ENCODE measurements at regions not wholly inside any gene's neighbourhood (a gene's known extent, or its start where the extent isn't known, plus 50 kb on each side); places are given as distances from the start of the nearest gene placed in this dataset.

DNA sequence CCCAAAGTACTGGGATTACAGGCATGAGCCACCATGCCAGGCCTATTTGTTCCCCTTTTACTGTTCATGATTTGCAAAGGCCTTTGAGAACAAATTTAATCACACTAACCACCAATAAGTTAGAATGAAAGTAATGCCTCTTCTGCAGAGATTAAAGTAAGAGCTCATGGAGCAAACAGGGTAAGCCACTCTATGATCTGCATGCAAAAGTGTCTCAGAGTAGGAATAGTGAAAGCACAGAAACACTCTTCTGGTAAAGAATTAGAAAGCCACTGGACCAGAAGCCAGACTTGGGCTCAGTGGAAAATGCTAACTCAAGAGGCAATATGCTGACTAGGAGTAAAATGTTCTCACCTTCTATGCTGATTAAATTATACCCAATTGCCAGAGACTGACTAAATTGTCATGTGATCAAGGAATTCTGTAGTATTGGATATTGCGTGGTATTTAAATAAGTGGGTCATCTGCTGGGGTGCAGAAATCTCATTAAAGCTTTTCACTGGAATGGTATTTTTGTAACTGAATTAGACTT is 235.3 kb upstream of the ERBB4 start:
- TF ChIP-seq, protein P1, sequence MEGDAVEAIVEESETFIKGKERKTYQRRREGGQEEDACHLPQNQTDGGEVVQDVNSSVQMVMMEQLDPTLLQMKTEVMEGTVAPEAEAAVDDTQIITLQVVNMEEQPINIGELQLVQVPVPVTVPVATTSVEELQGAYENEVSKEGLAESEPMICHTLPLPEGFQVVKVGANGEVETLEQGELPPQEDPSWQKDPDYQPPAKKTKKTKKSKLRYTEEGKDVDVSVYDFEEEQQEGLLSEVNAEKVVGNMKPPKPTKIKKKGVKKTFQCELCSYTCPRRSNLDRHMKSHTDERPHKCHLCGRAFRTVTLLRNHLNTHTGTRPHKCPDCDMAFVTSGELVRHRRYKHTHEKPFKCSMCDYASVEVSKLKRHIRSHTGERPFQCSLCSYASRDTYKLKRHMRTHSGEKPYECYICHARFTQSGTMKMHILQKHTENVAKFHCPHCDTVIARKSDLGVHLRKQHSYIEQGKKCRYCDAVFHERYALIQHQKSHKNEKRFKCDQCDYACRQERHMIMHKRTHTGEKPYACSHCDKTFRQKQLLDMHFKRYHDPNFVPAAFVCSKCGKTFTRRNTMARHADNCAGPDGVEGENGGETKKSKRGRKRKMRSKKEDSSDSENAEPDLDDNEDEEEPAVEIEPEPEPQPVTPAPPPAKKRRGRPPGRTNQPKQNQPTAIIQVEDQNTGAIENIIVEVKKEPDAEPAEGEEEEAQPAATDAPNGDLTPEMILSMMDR (IDR thresholded peaks at IDR 0.05; ENCODE audit: low read depth, low read length) = no peak
- no peak overlapping the region for H3K4me3 ChIP-seq (replicated peaks in 1 of 2; ENCODE audit: low read depth in 2 of 2, low read length in 2 of 2)
- no peak for DNase-seq (ENCODE audit: low read depth in 2 of 2)

DNA sequence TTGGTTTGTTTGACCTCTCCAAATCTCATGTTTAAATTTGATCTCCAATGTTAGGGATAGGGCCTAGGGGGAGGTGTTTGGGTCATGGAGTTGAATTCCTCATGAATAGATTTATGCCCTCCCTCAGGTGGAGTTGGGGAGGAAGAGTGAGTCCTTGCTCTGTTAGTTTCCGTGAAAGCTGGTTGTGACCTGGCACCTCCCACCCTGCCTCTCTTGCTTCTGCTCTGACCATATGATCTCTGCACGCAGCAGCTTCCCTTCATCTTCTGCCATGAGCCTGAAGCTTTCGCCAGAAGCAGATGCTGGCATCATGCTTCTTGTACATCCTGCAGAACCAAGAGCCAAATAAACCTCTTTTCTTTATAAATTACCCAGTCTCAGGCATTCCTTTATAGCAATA is 231.6 kb upstream of the ERBB4 start:
- H3K4me3 ChIP-seq (replicated peaks in 1 of 2; ENCODE audit: low read depth in 2 of 2, low read length in 2 of 2) = no peak overlapping the region
- peak in 1 of 2 donors; percentile 2 for DNase-seq (ENCODE audit: low read depth in 2 of 2)
- TF ChIP-seq, protein P1 (IDR thresholded peaks at IDR 0.05; ENCODE audit: low read depth, low read length) = no peak

DNA sequence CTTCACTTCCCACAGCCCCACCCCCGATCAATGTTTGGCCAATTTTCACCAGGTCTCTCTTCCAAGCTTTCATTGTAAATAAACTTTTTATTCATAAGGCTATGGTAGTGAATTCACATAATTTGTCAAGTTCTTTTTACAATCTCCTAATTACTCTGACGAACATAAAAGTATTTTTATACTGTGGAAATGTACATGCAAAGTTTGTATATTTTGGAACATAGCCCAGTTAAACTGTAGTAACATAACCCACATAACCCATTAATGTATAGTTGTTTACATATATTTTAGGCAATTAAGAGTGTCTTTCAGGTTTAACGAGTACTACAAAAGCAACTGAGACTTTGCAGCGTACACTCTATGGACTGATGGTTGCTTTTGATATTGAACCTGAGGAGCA is 228.3 kb upstream of the ERBB4 start:
- DNase-seq (ENCODE audit: low read depth in 2 of 2) = no peak
- H3K4me3 ChIP-seq (replicated peaks in 1 of 2; ENCODE audit: low read depth in 2 of 2, low read length in 2 of 2) = no peak overlapping the region
- TF ChIP-seq, protein P1 (IDR thresholded peaks at IDR 0.05; ENCODE audit: low read depth, low read length) = no peak

DNA sequence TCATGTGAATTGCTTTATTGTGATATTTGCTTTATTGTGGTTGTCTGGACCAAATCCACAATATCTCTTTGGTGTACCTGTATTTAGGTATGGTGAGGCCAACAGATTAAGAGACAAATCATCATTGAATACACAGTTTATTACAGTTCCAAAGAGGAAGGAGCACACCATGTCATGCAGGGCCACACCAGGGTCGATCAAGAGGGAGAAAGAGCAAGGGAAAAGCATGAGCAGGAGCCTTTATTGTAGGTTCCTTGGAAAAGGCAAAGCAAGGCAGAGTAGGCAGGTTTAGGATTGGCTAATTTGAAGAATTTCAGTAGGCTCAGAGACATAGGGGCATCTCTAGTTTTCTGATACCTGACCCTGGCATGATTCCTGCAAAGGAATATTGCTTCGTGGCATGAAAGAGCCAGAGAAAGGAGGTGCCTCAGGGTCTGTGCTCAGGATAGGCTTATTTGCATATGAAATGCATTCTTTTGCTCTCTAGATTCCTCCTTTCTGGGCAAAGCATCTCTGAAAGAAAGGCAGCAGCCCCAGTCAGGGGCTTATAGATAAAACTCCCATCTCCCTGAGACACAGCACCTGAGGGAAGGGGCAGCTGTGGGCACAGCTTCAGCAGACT is 214.2 kb upstream of the ERBB4 start:
- no peak overlapping the region for H3K4me3 ChIP-seq (replicated peaks in 1 of 2; ENCODE audit: low read depth in 2 of 2, low read length in 2 of 2)
- TF ChIP-seq, protein P1 (IDR thresholded peaks at IDR 0.05; ENCODE audit: low read depth, low read length) = no peak
- no peak for DNase-seq (ENCODE audit: low read depth in 2 of 2)

DNA sequence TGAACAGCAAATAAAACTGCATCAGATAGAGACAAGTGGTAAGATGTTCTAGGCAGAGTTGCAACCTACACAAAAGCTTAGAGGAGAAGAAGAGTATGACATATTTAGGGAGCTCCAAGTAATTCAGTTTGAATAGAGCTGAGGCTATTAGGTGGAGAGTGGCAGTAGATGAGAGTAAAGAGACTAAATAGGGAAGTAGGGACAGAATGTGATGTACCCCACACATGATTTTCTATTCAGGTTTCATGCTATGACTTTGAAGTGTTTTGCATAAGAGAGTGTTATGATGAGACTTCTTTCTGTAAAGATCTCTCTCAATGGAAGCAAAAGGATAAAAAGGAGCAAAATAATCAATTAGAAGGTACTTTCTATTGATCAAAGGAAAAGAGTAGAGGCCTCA is 206.8 kb upstream of the ERBB4 start:
- no peak overlapping the region for H3K4me3 ChIP-seq (replicated peaks in 1 of 2; ENCODE audit: low read depth in 2 of 2, low read length in 2 of 2)
- TF ChIP-seq, protein P1 (IDR thresholded peaks at IDR 0.05; ENCODE audit: low read depth, low read length) = no peak
- DNase-seq (ENCODE audit: low read depth in 2 of 2) = no peak

DNA sequence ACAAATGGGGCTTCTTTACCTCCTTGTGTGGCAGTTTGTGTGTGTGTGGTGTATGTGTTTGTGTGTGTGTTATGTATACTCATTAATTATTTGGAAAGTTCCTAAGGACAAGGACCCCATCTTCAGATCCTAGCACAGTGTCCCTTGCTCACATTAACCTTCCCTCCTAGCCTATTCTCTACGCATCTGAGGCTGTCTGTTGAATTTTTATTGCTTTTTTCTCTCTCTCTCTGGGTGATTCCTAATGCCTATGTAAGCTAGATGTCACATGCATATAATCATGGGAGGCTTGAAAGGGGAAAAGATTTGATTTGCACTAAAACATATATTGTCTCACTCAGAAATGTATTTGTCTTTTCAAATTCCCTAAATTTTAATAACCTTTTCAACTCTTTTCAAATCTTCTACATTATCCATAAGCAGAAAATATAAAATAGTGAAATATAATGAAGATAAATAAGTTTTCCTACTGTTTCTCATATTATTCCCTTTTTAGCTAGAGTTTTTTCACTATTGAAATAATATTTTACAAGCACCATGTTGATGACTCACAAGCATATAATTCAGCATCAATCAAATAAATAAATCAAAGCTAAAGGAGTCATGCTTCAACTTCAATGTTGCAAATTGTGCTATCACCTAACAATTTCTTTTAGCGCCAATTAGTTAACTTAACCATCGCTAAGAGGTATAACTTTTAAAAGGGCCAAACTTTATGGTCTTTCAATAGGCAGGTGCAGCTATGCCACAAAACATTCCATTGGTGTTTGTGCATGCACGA is 199.0 kb upstream of the ERBB4 start:
- no peak overlapping the region for H3K4me3 ChIP-seq (replicated peaks in 1 of 2; ENCODE audit: low read depth in 2 of 2, low read length in 2 of 2)
- TF ChIP-seq, protein P1 (IDR thresholded peaks at IDR 0.05; ENCODE audit: low read depth, low read length) = no peak
- DNase-seq (ENCODE audit: low read depth in 2 of 2) = no peak
